Kidney epithelial cell (primary cell): ENCODE measurements at regions not wholly inside any gene's neighbourhood (a gene's known extent, or its start where the extent isn't known, plus 50 kb on each side); places are given as distances from the start of the nearest gene placed in this dataset.

Experiments
- DNase-seq: peaks from one replicate; pipeline ENCODE4 v3.0.0-alpha.2; 2010; ENCODE audit warnings: low read depth
- H3K27me3 ChIP-seq: 2 replicates; pipeline ENCODE4 v1.6.0; 2011; ENCODE audit warnings: low read length; ENCODE audit not compliant: control insufficient read depth, insufficient read depth
- H3K36me3 ChIP-seq: 2 replicates; pipeline ENCODE4 v1.5.1; 2011; ENCODE audit warnings: low read length; ENCODE audit not compliant: control insufficient read depth, insufficient read depth
- H3K4me3 ChIP-seq: 2 replicates; pipeline ENCODE4 v1.5.1; 2011; ENCODE audit warnings: low read depth, mild to moderate bottlenecking, control low read depth, low read length
- CTCF ChIP-seq: IDR thresholded peaks from 2 replicates; pipeline ENCODE4 v1.5.1; 2011; ENCODE audit warnings: mild to moderate bottlenecking, moderate library complexity, low read length, control low read depth, inconsistent platforms; ENCODE audit not compliant: insufficient read depth, poor library complexity, severe bottlenecking

GRCh38 chr5:30414078-30414477 is 779.4 kb upstream of the CDH6 start:
- no peak for DNase-seq
- Histone ChIP-seq H3K36me3 (no peaks in the 10 kb centered on the region), H3K4me3 (no peak overlapping the region), H3K27me3 (no peaks in the 10 kb centered on the region)
- no peak for TF ChIP-seq CTCF

- peak; percentile 29 for TF ChIP-seq CTCF
- H3K27me3 ChIP-seq, result no peaks in the 10 kb centered on the region
- H3K4me3 ChIP-seq, result no peak overlapping the region
- no peak for DNase-seq
- H3K36me3 ChIP-seq, result no peaks in the 10 kb centered on the region
Measured at GRCh38 chr5:30413540-30413939, 779.9 kb upstream of the CDH6 start.

- Histone ChIP-seq H3K27me3 (no peaks in the 10 kb centered on the region), H3K4me3 (no peak overlapping the region), H3K36me3 (no peaks in the 10 kb centered on the region)
- no peak for DNase-seq
- no peak for TF ChIP-seq CTCF
Measured at GRCh38 chr5:30405821-30406220, 787.7 kb upstream of the CDH6 start.

GRCh38 chr5:30401479-30402058 is 791.9 kb upstream of the CDH6 start:
- no peak for DNase-seq
- Histone ChIP-seq H3K4me3 (no peak overlapping the region), H3K27me3 (no peaks in the 10 kb centered on the region), H3K36me3 (no peaks in the 10 kb centered on the region)
- peak; percentile 73 for TF ChIP-seq CTCF

- no peak for DNase-seq
- Histone ChIP-seq H3K4me3 (no peak overlapping the region), H3K27me3 (no peaks in the 10 kb centered on the region), H3K36me3 (no peaks in the 10 kb centered on the region)
- no peak for TF ChIP-seq CTCF
Measured at GRCh38 chr5:30398423-30398822, 795.1 kb upstream of the CDH6 start.

GRCh38 chr5:30392897-30393296 is 800.6 kb upstream of the CDH6 start:
- H3K27me3 ChIP-seq, result no peaks in the 10 kb centered on the region
- no peaks in the 10 kb centered on the region for H3K36me3 ChIP-seq
- no peak for DNase-seq
- no peak overlapping the region for H3K4me3 ChIP-seq
- TF ChIP-seq CTCF, result no peak
